Fibroblast of skin of right quadriceps (primary cell): ENCODE measurements at regions not wholly inside any gene's neighbourhood (a gene's known extent, or its start where the extent isn't known, plus 50 kb on each side); places are given as distances from the start of the nearest gene placed in this dataset.
"Not testable (repeated sequence)": the region's sequence is repeated elsewhere in the genome, so short reads cannot be mapped to it uniquely, and the experiment has no call there.

ENCODE experiments used
- DNase-seq: peaks from one replicate; pipeline ENCODE4 v3.0.0-alpha.2; 2013

- no peak for DNase-seq
These were observed 77.1 kb upstream of the RPL38 start for GRCh38 chr17:74126179-74126900.

GRCh38 chr17:74126959-74127358, 76.5 kb upstream of the RPL38 start:
- DNase-seq = no peak

GRCh38 chr17:74128456-74129211, 74.8 kb upstream of the RPL38 start:
- DNase-seq = no peak

GRCh38 chr17:74129800-74130199, 73.7 kb upstream of the RPL38 start:
- not testable (repeated sequence) for DNase-seq

- DNase-seq = no peak
These were observed 73.2 kb upstream of the RPL38 start for GRCh38 chr17:74130276-74130675.

GRCh38 chr17:74130841-74131240, 72.6 kb upstream of the RPL38 start:
- DNase-seq = no peak

GRCh38 chr17:74132354-74132753, 71.1 kb upstream of the RPL38 start:
- DNase-seq = no peak

- no peak for DNase-seq
These were observed 69.7 kb upstream of the RPL38 start for GRCh38 chr17:74133740-74134139.

- not testable (repeated sequence) for DNase-seq
These were observed 69.2 kb upstream of the RPL38 start for GRCh38 chr17:74134234-74134633.

GRCh38 chr17:74134991-74135390, 68.5 kb upstream of the RPL38 start:
- no peak for DNase-seq

GRCh38 chr17:74135391-74136167, 67.9 kb upstream of the RPL38 start:
- DNase-seq = no peak

- no peak for DNase-seq
These were observed 66.1 kb upstream of the RPL38 start for GRCh38 chr17:74137416-74137815.

- no peak for DNase-seq
These were observed 64.4 kb upstream of the RPL38 start for GRCh38 chr17:74139120-74139519.

GRCh38 chr17:74140282-74140681, 63.2 kb upstream of the RPL38 start:
- DNase-seq = no peak

- no peak for DNase-seq
These were observed 61.9 kb upstream of the RPL38 start for GRCh38 chr17:74141612-74142011.

- not testable (repeated sequence) for DNase-seq
These were observed 60.2 kb upstream of the RPL38 start for GRCh38 chr17:74143318-74143717.

GRCh38 chr17:74145756-74146155, 57.7 kb upstream of the RPL38 start:
- DNase-seq = no peak

GRCh38 chr17:74146196-74146595, 57.3 kb upstream of the RPL38 start:
- DNase-seq = no peak

- DNase-seq = no peak
These were observed 56.2 kb upstream of the RPL38 start for GRCh38 chr17:74147056-74147835.

GRCh38 chr17:74147966-74148365, 55.5 kb upstream of the RPL38 start:
- no peak for DNase-seq

- no peak for DNase-seq
These were observed 55.0 kb upstream of the RPL38 start for GRCh38 chr17:74148446-74148845.

- no peak for DNase-seq
These were observed 54.4 kb upstream of the RPL38 start for GRCh38 chr17:74148901-74149596.
